ENCODE measurements at regions not wholly inside any gene's neighbourhood (a gene's known extent, or its start where the extent isn't known, plus 50 kb on each side); places are given as distances from the start of the nearest gene placed in this dataset.

GRCh38 chr4:162422312-162422711, 258.5 kb upstream of the FSTL5 start:
- TF ChIP-seq, protein P1, sequence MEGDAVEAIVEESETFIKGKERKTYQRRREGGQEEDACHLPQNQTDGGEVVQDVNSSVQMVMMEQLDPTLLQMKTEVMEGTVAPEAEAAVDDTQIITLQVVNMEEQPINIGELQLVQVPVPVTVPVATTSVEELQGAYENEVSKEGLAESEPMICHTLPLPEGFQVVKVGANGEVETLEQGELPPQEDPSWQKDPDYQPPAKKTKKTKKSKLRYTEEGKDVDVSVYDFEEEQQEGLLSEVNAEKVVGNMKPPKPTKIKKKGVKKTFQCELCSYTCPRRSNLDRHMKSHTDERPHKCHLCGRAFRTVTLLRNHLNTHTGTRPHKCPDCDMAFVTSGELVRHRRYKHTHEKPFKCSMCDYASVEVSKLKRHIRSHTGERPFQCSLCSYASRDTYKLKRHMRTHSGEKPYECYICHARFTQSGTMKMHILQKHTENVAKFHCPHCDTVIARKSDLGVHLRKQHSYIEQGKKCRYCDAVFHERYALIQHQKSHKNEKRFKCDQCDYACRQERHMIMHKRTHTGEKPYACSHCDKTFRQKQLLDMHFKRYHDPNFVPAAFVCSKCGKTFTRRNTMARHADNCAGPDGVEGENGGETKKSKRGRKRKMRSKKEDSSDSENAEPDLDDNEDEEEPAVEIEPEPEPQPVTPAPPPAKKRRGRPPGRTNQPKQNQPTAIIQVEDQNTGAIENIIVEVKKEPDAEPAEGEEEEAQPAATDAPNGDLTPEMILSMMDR (conservative IDR thresholded peaks at IDR 0.05; ENCODE audit: low read depth, low read length) = no peak
- TF ChIP-seq EZH2 (IDR thresholded peaks at IDR 0.05; ENCODE audit: low read length, unreplicated experiment) = no peak

Measured in PC-3 (cell line).